NCI-H128 (cell line): ENCODE measurements at regions not wholly inside any gene's neighbourhood (a gene's known extent, or its start where the extent isn't known, plus 50 kb on each side); places are given as distances from the start of the nearest gene placed in this dataset.

Experiments used
- DNase-seq: peaks from one replicate; lab custom pipeline; 2025; ENCODE audit not compliant: unreplicated experiment; lab: John Stamatoyannopoulos, UW

DNA sequence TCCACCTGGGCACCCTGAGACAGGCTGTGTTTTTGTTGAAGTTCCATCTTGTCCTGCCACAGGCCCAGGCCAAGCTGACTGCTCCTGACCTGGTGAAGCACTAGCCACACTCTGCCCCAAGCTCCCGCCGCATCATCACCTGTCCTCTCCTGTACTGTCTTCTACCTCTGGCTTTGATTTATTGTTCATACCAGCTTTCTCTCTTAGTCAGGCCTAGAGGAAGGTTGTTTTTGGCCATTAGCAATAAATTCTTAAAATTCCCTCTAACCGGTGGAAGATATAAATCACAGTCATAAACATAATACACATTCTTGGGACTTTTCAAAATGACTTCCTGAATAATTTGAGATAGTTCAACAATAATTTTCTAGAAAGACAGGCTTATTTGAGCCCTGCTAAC is 169.4 kb downstream of the DAD1 start:
- DNase-seq = no peak

DNA sequence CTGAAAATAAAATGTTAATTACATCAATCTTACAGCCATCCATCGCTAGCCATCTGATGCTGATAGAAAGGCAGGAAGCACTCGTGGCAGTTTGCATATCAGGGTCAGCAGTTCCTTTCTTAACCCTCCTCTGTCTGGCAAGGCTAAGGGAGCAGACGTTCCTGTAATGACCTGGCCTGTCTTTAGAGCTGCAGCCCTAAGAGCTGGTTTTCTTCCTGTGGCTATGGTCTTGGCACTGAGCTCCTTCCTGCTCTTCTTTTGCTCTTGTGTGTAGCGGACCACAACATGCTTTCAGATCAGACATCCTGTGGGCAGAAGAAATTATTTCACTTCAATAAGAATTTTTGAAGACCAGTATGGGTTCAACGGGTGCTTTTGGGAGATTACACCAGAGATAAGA is 170.4 kb downstream of the DAD1 start:
- DNase-seq = no peak

DNA sequence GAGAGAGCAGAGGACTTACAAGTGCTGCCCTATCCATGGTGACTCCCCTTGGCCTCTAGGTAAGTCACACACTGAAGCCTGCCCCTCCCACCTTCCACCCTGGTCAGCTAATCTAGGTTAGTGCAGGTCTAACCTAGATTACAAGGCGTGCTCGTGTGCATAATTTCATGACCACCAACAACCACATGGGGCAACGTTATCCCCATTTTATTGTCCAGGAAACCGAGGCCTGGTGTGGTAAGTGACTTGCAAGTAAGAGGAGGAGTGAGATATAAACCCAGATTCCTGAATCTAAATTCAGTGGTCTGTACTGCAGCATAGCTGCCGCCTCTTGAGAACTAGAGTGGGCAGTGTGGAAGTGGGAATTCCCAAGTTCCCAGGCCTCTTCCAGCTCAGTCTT is 171.1 kb downstream of the DAD1 start:
- no peak for DNase-seq

DNA sequence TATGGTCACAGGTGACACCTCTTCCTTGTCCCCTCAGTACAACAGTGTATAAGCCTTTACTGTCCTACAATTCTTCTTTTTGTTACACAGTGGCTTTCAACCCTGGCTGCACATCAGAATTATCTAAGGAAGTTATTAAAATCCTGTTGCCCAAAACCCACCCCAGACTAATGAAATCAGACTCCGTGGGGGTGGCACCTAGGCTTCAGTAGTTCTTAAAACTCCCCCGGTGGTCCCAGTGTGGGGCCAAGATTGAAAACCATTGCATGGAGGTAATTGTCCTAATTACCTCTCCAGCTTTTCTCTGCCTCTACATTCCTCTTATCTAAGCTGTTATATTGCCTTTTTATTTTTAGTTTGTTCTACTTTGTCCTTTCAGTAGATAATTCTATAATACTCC is 172.8 kb downstream of the DAD1 start:
- no peak for DNase-seq

DNA sequence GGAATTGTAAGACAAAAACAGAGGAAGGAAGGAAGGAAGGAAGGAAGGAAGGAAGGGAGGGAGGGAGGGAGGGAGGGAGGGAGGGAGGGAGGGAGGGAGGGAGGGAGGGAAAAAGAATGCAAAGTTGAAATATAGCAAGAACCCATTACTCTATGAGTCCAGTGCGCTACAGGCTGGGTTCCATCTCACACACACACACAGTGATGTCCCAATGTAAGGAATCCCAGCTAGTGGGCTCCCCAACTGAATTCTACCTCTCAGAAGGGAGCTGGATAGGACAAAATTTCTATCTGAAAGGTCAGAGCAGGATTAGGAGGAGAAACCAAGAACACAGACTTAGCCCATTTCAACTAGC is 173.4 kb downstream of the DAD1 start:
- no peak for DNase-seq

DNA sequence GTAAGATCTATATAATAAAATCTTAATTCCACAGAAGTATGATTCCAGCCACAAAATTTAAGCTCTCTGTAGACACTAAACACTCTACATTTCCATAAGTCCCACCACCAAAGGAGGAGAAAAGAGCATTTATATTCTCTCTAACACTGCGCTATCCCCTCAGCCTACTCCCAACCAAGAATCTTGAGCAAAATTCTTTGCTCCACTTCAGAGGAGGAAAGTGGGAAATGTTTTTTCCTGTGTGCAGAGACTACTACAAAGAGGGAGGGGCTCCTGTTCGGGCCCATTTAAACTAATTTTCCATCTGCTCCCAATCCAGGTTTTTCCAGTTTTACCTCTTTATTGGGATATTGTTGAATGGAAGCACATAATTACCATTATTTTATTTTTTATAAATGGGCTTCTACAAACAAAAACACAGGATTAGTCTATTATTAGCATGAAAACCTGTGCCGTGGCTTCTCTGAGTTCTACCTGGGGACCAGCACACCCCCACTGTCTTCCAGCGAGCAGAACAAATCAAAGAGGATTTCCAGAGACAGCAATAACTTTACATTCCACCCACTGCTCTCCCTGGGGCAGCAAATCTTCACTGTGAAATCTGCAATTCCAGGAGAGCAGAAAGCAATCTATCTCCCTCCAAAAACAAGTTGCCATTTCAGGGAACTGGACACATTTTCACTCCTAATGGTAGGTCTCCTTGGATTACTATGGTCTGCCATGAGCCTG is 174.0 kb downstream of the DAD1 start:
- no peak for DNase-seq

DNA sequence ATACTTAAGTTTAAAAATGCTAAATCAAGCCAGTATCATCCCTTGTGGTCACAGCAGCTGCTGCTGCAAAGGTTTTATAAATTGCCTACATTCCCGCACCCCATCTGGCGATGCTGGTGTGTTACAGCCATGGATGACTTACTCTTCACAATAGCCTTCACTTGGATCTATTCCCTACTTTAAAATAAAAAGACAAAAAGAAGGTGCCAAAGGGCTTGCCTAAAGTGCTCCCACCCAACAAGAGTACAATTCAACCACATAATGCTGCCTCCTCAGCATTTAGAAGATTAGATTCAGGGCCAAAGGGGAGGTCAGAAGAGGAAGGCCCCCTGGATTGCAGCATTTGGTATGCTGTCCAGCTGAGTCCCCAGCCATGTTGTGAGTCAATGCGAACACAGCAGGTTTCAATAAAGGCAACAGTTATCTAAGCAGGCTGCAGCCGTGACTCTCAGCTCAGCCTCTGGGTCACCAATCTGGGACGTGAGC is 176.1 kb downstream of the DAD1 start:
- DNase-seq = no peak

DNA sequence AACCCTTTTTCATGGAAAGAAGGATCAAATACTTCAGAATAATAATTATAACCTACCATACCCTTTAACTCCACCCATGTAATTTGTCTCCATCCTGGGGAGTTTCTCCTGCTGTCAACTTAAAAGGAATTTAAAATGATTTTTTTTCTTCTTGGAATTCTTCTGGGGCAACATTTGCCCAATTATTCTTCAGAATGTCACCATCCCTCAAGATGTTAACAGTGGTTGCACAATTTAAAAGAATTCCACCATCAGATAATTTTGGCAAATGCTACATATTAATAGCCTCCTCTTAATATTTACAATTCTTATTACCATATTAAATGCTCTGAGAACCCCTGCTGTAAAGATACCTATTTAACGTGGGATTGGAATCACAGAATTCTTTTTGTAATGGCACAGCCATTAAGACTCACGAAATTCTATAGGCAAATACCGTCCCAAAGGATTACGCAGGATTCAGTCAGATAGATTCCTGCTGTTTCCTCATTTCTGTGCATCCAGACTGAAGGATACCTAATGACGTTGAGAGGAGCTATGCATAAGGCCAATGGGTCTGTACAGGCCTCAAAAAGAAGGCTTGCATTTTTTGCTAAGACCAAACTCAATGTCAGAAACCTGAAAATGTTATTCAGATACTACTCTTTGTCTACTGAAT is 177.5 kb downstream of the DAD1 start:
- DNase-seq = no peak

DNA sequence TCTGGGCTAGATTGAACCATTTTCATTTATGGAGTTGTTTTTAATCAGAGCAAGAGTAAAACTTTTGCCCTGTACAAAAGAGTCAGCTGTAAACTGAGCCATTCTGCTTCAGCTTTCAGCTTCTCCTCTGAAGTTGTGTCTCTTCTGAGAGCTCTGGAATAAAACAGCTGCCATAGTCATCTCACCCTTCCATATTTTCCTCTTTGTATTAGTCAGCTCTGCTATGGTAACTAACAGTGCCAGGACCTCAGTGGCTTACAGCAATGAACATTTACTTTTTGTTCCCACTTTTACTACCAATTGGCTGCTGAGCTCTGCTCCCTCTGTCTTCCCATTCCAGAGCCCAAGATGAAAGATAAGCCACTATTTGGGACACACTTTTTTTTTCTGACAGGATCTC is 178.5 kb downstream of the DAD1 start:
- no peak for DNase-seq

DNA sequence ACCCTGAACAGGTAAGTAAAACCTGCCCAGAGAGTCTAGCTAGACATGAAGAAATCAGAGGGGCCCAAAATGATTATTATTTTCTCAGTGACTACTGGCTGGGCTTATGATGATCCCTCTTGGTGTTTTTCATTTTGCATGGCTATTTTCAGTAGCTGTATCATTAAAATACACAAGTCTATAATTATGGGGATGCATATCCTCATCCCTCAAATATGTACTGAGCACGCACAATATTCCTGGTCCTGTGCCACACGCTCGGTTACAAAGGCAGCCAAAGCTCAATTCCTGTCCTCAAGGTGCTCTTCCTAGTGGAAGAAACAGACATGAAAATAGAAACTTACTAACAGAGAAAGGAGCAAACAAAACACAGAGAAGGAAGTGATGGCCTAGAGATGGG is 180.0 kb downstream of the DAD1 start:
- no peak for DNase-seq

DNA sequence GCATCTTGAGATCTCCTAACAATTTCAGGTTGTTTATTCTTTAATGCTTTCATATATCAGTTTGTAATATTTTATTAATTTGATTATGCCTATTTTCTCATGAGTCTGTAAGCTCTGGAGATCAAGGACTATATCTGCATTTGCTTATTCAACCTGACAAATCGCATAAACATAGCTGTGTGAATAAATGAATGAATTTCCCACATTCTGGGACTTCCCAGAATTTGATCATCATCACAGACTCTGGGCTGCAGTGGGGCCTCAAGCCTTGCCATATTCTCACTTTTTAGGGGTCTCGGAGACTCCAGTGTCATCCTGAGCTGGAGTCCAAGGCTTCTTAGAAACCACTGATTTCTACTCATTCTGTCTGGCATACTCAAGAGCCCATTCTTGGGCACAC is 180.5 kb downstream of the DAD1 start:
- no peak for DNase-seq

DNA sequence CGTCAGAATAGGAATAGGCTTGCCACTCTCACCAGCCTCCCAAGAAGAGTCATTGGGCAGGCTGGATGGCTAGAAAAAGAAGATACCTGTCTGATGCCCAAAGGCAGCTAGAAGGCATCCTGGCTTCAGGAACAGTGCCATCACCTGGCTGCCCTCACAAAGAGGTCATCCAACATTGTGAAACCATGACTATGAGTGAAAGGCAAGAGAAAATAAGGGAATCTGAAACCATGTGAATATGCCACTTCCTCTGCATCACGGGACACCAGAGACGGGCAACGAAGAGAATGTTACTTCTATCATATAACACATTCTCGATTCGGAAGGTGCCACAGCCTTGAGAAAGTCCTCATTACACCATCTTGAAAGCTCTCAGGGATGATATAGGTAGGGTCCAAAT is 182.0 kb downstream of the DAD1 start:
- DNase-seq = no peak

DNA sequence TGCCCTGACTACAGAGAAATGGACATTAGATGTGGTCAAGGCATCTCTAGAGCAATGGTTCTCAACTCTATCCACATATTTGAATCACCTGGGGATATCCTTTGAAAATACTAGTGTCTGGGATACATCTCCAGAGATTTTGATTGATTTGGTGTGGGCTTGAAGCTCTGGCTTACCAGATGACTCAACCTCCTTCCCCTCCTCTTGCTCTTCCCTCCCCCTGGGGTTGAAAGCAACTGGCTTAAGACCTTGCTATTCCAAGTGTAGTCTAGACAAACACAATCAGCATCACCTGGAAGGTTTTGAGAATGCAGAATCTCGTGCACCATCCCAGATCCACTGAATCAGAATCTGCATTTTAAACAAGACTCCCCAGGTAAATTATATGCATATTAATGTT is 183.8 kb downstream of the DAD1 start:
- DNase-seq = no peak

DNA sequence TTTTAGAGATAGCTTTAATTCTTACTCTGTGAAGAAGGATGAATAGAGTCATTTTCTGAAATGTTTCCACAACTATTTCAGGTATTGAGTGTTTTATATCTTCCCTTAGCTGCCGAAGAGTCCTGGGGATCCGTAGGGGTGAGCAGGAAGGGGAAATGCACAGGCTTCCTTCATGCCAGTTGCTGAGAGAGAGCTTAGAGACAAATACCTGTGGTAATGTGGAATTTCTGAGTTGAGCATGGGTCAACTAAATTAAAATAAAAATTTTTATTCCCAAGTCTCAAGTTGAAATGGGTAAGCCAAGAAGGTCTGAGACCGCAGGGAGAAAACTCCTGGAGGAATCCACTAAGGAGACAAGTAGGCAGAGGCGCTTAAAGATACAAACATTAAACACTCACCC is 185.7 kb downstream of the DAD1 start:
- no peak for DNase-seq

DNA sequence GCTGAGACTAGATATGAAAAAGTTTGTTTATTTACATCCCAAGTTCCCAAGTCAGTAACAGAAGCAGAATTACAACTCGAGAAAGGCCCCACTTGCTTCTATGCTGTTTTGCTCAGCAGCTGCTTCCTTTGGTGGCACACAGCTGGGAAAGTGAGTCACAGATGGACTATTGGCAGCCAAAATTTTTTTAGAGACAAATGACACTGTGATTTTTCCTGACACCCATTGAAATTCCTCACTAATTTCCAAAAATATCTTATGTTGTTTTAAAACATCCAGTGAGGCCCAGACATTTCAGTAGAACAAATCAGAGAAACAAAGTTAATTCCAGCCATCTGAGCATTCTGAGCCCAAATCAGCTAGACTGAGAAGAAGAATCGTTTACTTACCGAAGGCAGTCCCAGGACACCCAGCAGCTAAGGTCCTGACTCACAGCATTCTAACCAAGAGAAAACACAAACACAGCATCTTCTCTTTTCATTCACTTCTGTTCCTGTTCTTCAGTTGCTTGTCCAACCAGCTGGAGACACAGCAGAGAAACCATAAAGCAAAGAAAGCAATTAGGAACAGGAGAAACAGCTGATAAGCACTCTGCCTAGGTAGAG is 188.3 kb downstream of the DAD1 start:
- DNase-seq = no peak

DNA sequence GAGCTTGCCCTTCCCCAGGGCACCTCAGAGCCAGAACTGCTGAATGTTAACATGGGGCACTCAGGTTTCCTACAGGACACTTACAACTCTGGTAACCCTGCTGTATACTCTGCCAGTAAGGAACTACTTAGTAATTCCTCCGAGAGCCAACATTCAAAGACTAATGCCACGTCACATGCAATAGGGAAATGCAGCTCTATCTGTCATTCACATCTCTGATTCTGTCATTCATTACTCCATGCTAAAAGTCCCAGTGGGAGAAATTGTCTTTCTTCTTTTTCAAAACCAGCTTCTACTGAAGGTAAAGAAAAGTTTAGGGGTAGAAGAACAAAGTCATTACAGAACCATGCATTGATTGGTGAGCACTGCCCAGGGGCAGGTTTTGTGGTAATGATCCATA is 189.2 kb downstream of the DAD1 start:
- DNase-seq = no peak

DNA sequence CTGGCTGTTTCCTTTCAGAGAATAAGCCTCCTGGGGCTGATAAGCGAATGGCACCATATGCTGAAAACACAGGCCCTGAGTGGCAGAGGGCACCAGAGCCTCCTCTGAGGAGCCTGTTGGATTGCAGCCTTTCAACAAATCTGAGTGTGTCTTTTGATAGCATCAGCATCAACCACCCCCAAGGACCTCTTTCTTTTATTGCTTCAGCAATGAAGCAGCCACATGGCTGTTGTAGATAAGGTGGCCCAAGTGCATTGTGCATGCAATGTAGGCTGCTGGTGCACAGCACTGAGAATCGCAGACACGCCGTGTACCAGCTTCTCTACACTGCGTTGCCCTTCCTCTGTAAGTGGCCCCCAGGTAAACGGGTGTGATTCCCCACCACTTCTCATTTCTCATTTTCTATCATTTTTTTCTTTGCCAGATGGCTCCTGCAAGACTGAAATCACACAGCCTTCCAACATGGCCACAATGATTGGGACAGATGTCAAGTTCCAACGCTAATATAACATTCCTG is 191.7 kb downstream of the DAD1 start:
- no peak for DNase-seq

DNA sequence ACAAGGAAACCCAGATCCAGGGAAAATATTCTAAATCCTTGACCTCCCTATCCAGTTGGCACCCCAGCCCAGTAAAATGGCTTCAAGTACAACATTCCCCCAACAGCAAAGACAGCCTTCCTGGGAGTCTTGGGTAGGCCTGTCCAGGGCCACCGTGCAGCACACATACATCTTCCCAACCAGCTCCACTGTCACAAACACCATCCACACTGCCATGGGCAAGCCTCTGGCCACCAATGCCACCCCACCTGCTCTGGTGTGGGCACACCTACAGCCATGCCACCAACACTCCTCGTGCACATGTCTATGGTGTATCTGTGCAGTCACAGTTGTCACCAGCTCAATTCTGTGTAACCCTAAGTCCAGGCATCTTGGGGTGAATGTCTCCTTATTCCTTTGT is 193.2 kb downstream of the DAD1 start:
- DNase-seq = no peak

DNA sequence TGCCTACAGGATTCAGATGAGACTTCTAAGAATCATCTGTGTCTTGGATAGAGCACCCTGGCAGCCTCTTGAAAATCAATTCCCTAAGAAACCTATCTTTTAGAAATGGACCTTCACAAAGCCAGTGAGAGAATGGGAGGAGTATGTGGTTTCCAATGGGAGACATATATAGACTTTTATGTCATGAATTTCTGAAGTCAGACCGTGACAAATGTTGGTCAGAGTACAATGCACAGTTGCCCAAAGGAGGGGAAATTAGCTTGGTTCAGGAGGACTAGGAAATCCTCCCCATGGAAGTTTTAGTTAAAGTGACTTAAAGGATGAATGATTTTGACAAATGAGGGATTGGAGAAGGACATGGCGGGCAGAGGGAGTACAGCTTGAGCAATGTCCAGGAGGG is 194.4 kb downstream of the DAD1 start:
- DNase-seq = no peak

DNA sequence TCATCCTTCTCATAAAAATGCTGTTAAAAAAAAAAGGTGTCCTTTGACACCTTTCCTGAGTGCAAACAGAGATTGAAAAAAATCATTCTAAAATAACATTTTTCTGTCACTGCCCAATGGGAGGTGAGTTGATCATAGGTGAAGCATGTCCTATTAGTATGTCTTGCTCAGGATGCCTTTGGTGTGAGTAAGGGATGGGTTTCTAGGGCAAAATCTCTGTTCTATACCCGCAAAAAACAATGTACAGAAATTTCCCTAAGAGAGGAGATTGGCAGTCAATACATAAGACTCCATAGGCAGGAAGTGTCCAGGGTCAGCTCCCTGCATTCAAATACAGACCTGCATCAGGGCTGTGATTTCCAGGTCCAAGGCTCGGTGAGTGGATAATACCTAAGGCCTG is 195.2 kb downstream of the DAD1 start:
- no peak for DNase-seq

DNA sequence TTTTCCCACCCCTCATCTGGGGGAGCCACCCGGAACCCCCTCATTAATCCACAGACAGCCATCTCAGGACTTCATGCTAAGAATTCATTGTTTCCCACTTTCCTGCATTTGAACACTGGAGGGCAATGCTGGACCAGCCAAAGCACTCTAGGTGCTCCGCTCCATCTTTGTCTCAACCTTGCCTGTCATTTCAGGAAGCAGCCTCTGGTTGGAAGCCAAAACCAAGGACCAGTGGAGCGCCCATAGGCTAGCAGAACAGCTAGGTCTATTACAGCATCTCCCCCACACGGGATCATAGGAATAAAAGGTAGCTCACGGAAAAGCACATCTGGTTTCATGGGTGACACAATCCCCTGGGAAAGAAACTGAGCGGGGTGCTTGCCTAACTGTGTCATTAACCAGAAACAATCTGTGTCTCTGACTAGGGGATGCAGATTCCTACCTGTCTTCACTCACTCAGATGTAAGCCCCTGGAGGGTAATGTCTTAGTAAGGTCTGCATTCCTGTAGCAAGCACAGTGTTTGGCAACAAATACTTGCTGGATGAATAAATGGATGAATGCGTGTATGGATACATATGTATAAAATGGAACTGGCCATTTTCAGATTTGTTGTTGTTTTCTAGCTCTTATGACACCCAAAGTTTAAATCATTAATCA is 197.0 kb downstream of the DAD1 start:
- no peak for DNase-seq
